ENCODE measurements at regions not wholly inside any gene's neighbourhood (a gene's known extent, or its start where the extent isn't known, plus 50 kb on each side); places are given as distances from the start of the nearest gene placed in this dataset.

GRCh38 chr10:124238367-124238766, 145.0 kb upstream of the CHST15 start:
- no peak for DNase-seq (ENCODE audit: low read depth in 2 of 2)
- no peak for TF ChIP-seq CTCF (IDR thresholded peaks at IDR 0.05; ENCODE audit: low read depth, low read length)
- H3K4me3 ChIP-seq (replicated peaks in 1 of 2; ENCODE audit: low read depth in 2 of 2, low read length in 2 of 2) = no peak overlapping the region

GRCh38 chr10:124237282-124237961, 144.0 kb upstream of the CHST15 start:
- TF ChIP-seq CTCF (IDR thresholded peaks at IDR 0.05; ENCODE audit: low read depth, low read length) = no peak
- no peak for DNase-seq (ENCODE audit: low read depth in 2 of 2)
- no peak overlapping the region for H3K4me3 ChIP-seq (replicated peaks in 1 of 2; ENCODE audit: low read depth in 2 of 2, low read length in 2 of 2)

GRCh38 chr10:124236816-124237215, 143.4 kb upstream of the CHST15 start:
- no peak for DNase-seq (ENCODE audit: low read depth in 2 of 2)

GRCh38 chr10:124236136-124236535, 142.7 kb upstream of the CHST15 start:
- no peak for TF ChIP-seq CTCF (IDR thresholded peaks at IDR 0.05; ENCODE audit: low read depth, low read length)
- no peak for DNase-seq (ENCODE audit: low read depth in 2 of 2)
- H3K4me3 ChIP-seq (replicated peaks in 1 of 2; ENCODE audit: low read depth in 2 of 2, low read length in 2 of 2) = no peak overlapping the region

More at GRCh38 chr10:124236816-124237215, 143.4 kb upstream of the CHST15 start:
- TF ChIP-seq CTCF (IDR thresholded peaks at IDR 0.05; ENCODE audit: low read depth, low read length) = no peak
- H3K4me3 ChIP-seq (replicated peaks in 1 of 2; ENCODE audit: low read depth in 2 of 2, low read length in 2 of 2) = no peak overlapping the region

GRCh38 chr10:124235232-124235631, 141.8 kb upstream of the CHST15 start:
- no peak overlapping the region for H3K4me3 ChIP-seq (replicated peaks in 1 of 2; ENCODE audit: low read depth in 2 of 2, low read length in 2 of 2)
- no peak for DNase-seq (ENCODE audit: low read depth in 2 of 2)
- no peak for TF ChIP-seq CTCF (IDR thresholded peaks at IDR 0.05; ENCODE audit: low read depth, low read length)

- no peak overlapping the region for H3K4me3 ChIP-seq (replicated peaks in 1 of 2; ENCODE audit: low read depth in 2 of 2, low read length in 2 of 2)
- TF ChIP-seq CTCF (IDR thresholded peaks at IDR 0.05; ENCODE audit: low read depth, low read length) = no peak
- no peak for DNase-seq (ENCODE audit: low read depth in 2 of 2)
Observed at GRCh38 chr10:124233546-124234138, 140.2 kb upstream of the CHST15 start.
